Osteoblast (primary cell): ENCODE measurements at regions not wholly inside any gene's neighbourhood (a gene's known extent, or its start where the extent isn't known, plus 50 kb on each side); places are given as distances from the start of the nearest gene placed in this dataset.

Source experiments
- DNase-seq: peaks from one replicate; pipeline ENCODE4 v3.0.0; 2011; ENCODE audit warnings: low spot score, mixed read lengths; ENCODE audit not compliant: insufficient read length; ENCODE audit errors: missing footprints
- H2AFZ ChIP-seq: 2 replicates; pipeline ENCODE4 v1.6.0; 2011; ENCODE audit warnings: mild to moderate bottlenecking, low read length
- H3K27ac ChIP-seq: 2 replicates; pipeline ENCODE4 v1.5.1; 2011; ENCODE audit warnings: mild to moderate bottlenecking, low read depth, low read length, moderate library complexity
- H3K27me3 ChIP-seq: 2 replicates; pipeline ENCODE4 v1.6.0; 2012; ENCODE audit warnings: mild to moderate bottlenecking, control low read depth, inconsistent platforms, low read length, moderate library complexity; ENCODE audit not compliant: insufficient read depth
- H3K36me3 ChIP-seq: 2 replicates; pipeline ENCODE4 v1.5.1; 2011; ENCODE audit warnings: mild to moderate bottlenecking, low read length, control low read depth, moderate library complexity; ENCODE audit not compliant: insufficient read depth
- H3K4me1 ChIP-seq: 2 replicates; pipeline ENCODE4 v1.5.1; 2011; ENCODE audit warnings: mild to moderate bottlenecking, low read length, control low read depth, moderate library complexity; ENCODE audit not compliant: insufficient read depth
- H3K4me2 ChIP-seq: 2 replicates; pipeline ENCODE4 v1.6.0; 2011; ENCODE audit warnings: mild to moderate bottlenecking, low read length; ENCODE audit not compliant: insufficient read depth
- H3K4me3 ChIP-seq: fragments of 200-600 bp; sonication (generic); 3 replicates; pipeline ENCODE4 v1.5.1; 2012; ENCODE audit warnings: mild to moderate bottlenecking, low read length, inconsistent platforms; ENCODE audit not compliant: insufficient read depth
- H3K79me2 ChIP-seq: 2 replicates; pipeline ENCODE4 v1.6.0; 2012; ENCODE audit warnings: mild to moderate bottlenecking, low read length, control low read depth, inconsistent platforms; ENCODE audit not compliant: insufficient read depth
- H3K9me3 ChIP-seq: 2 replicates; pipeline ENCODE4 v1.5.1; 2011; ENCODE audit warnings: low read depth, low read length, control low read depth
- H4K20me1 ChIP-seq: 2 replicates; pipeline ENCODE4 v1.6.0; 2012; ENCODE audit warnings: mild to moderate bottlenecking, low read length, control low read depth; ENCODE audit not compliant: insufficient read depth
- TF ChIP-seq, protein P1 (sequence below): IDR thresholded peaks from 2 replicates; pipeline ENCODE4 v1.5.1; 2011; ENCODE audit warnings: mild to moderate bottlenecking, low read depth, low read length, moderate library complexity; ENCODE audit errors: extremely low read depth

- Histone ChIP-seq H3K79me2 (no peaks in the 10 kb centered on the region), H3K9me3 (no peaks in the 10 kb centered on the region), H3K4me1 (no peaks in the 10 kb centered on the region), H2AFZ (no peak overlapping the region), H3K4me3 (no peak overlapping the region), H4K20me1 (no peaks in the 10 kb centered on the region), H3K36me3 (no peaks in the 10 kb centered on the region), H3K4me2 (no peak overlapping the region), H3K27ac (no peak overlapping the region), H3K27me3 (peaks cover 9% of the 10 kb centered on the region)
- DNase-seq = no peak
- TF ChIP-seq, protein P1, sequence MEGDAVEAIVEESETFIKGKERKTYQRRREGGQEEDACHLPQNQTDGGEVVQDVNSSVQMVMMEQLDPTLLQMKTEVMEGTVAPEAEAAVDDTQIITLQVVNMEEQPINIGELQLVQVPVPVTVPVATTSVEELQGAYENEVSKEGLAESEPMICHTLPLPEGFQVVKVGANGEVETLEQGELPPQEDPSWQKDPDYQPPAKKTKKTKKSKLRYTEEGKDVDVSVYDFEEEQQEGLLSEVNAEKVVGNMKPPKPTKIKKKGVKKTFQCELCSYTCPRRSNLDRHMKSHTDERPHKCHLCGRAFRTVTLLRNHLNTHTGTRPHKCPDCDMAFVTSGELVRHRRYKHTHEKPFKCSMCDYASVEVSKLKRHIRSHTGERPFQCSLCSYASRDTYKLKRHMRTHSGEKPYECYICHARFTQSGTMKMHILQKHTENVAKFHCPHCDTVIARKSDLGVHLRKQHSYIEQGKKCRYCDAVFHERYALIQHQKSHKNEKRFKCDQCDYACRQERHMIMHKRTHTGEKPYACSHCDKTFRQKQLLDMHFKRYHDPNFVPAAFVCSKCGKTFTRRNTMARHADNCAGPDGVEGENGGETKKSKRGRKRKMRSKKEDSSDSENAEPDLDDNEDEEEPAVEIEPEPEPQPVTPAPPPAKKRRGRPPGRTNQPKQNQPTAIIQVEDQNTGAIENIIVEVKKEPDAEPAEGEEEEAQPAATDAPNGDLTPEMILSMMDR = no peak
These were observed 167.4 kb downstream of the MN1 start for GRCh38 chr22:27634043-27634740.

- Histone ChIP-seq H3K79me2 (no peaks in the 10 kb centered on the region), H3K27me3 (peaks cover 9% of the 10 kb centered on the region), H3K27ac (no peak overlapping the region), H2AFZ (no peak overlapping the region), H3K4me3 (no peak overlapping the region), H3K4me1 (no peaks in the 10 kb centered on the region), H3K9me3 (no peaks in the 10 kb centered on the region), H4K20me1 (no peaks in the 10 kb centered on the region), H3K36me3 (no peaks in the 10 kb centered on the region), H3K4me2 (no peak overlapping the region)
- TF ChIP-seq, protein P1 = no peak
- DNase-seq = no peak
These were observed 166.1 kb downstream of the MN1 start for GRCh38 chr22:27635435-27635834.

GRCh38 chr22:27635852-27636251 lies 165.7 kb downstream of the MN1 start:
- DNase-seq = peak; percentile 78
- no peaks in the 10 kb centered on the region for H3K36me3 ChIP-seq
- H3K4me1 ChIP-seq = no peaks in the 10 kb centered on the region
- no peak overlapping the region for H2AFZ ChIP-seq
- no peaks in the 10 kb centered on the region for H3K79me2 ChIP-seq
- H3K27me3 ChIP-seq = peaks cover 9% of the 10 kb centered on the region
- H3K9me3 ChIP-seq = no peaks in the 10 kb centered on the region
- no peak overlapping the region for H3K4me2 ChIP-seq
- no peak overlapping the region for H3K4me3 ChIP-seq
- H4K20me1 ChIP-seq = no peaks in the 10 kb centered on the region
- H3K27ac ChIP-seq = no peak overlapping the region
- TF ChIP-seq, protein P1 = no peak

DNA sequence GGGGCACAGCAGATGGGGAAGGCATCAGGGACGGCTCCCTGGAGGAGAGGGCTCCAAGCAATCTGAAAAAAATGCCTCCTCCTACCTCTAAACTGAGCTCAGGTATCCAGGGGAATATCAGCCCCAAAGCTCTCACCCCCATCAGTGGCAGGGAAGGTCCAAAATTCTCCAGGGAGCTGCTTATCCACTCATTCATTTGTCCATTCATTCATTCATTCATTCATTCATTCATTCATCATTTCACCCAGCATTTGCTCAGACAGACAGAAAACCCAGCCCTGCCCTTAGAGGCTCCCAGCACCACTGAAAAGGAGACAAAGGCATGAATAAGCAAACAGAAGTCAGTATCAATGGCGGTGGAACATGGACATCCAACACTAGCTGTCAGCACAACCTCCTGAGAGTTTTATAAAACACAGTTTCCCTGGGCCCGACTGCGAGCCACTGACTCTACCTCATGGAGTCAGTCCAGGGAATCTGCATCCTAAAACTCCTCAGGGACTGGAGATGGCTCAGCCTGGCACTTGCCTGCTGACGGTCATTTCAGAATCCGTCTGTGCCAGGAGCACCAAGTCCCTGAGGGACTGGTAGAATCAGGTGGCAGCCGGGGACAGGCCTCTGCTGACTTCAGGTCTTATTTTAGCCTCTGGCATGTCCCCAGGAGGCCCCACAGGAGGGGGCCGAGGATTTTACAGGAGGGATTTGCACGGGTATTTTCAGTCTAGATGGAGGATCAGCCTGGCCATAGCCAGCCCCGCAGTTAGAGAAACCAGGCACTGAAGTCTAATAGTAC lies 164.6 kb downstream of the MN1 start:
- no peaks in the 10 kb centered on the region for H4K20me1 ChIP-seq
- H3K4me3 ChIP-seq = no peak overlapping the region
- H3K27me3 ChIP-seq = peaks cover 9% of the 10 kb centered on the region
- H3K36me3 ChIP-seq = no peaks in the 10 kb centered on the region
- H3K9me3 ChIP-seq = no peaks in the 10 kb centered on the region
- H2AFZ ChIP-seq = no peak overlapping the region
- H3K27ac ChIP-seq = no peak overlapping the region
- H3K79me2 ChIP-seq = no peaks in the 10 kb centered on the region
- no peaks in the 10 kb centered on the region for H3K4me1 ChIP-seq
- no peak overlapping the region for H3K4me2 ChIP-seq
- no peak for DNase-seq
- TF ChIP-seq, protein P1 = no peak
